Glomerular endothelial cell (primary cell): ENCODE measurements at regions not wholly inside any gene's neighbourhood (a gene's known extent, or its start where the extent isn't known, plus 50 kb on each side); places are given as distances from the start of the nearest gene placed in this dataset.
"Not testable (repeated sequence)": the region's sequence is repeated elsewhere in the genome, so short reads cannot be mapped to it uniquely, and the experiment has no call there.

Experiments
- DNase-seq: peaks from one replicate; pipeline ENCODE4 v3.0.0-alpha.2; 2011; ENCODE audit warnings: low read depth, low spot score; ENCODE audit errors: extremely low read depth

DNA sequence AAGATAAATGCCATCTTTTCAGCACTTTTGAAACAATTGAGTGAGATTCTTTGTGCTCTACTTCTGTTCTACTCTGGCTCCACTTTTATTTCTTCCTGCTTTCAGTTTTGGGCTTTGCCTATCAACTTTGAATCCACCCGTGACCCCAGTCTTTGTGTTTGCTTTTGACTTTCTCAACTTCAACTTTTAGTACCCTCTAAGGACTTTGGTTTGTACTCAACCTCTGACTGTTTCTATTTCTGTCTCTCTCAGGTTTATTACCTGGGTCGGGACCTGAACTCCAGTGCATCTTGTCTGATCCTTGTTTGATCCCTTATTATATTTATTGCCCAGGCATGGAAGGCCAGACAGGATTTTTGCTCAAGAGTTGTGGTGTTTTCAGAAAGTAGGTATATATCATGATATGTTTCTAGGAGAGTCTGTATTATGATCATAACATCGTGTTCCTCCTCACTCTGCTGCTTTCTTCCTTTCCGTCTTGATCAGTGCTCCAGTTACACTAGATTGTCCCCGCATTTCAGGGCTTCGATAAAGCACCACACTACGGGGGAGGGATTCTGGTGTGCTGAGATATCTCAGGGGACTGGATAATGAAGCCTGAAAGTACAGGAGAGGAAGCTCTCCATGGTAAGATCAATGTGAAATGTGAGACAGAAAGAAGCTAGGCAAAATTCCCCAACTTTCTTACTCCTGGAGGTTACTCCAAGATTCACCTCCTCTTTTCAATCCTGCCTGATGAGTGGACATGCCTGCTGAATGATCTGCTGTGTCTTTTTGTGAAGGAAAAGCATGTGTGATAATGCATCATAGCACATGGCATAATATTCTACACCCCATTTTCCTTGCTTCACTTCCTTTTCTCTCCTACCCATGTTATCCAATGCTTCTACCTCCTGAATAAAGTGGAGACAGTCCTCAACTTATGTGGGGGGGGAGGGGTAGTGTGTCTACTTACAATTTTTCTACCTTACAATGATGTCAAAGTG is 155.5 kb upstream of the GRIN3A start:
- DNase-seq: no peak

DNA sequence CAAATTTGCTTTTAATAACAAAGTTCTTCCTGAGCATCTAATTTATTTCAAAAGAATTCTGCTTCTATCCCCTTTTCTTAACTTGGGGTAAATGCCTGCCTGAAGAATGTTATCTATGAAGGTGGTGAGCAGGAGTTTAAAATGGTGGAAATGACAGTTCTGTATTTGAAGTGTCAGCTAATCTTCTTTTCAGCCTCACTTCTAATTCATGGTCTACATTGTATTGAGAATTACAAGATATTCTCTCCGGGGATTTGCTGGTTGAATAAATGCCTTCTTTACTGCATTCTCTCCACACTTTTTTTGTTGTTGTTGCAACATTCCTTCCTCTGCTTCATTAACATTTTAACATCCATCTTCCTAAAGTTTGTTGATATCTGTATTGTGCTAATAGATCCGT is 143.1 kb upstream of the GRIN3A start:
- no peak for DNase-seq

DNA sequence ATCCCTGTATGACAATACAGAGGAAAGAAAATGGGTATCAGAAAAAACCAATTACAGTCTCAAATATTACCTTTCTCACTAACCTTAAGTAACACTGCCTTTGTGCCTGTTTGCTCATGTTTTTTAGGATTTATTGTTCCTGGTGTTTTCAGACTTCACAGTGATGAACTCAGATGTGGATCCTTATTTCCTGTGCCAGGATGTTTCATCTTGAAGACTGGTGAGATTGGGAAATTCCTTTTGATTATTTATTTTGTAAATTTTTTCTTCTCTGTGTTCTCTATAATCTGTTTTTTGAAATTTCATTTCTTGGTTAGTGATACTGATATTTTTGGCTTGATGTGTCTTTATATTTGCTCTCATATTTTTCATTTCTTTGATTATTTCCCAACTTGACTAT is 142.4 kb upstream of the GRIN3A start:
- DNase-seq: no peak

DNA sequence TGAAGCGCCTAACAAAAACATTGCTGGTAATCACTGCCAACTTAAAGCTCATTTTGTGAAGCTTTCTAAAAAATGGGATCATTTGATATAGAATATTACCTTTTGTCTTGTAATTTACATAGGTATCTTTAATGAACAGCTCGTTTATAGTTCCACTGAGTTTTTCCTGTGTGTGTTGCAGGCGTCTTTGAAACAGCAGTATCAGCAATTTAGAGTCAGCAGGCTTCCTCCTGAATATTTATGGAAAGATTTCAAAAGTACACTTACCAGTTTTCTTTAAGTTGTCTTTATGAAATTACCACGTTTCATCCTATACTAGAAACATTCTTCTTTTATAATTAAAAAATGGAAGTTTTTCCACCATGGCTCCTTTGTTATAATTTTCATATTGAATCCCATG is 140.3 kb upstream of the GRIN3A start:
- no peak for DNase-seq

DNA sequence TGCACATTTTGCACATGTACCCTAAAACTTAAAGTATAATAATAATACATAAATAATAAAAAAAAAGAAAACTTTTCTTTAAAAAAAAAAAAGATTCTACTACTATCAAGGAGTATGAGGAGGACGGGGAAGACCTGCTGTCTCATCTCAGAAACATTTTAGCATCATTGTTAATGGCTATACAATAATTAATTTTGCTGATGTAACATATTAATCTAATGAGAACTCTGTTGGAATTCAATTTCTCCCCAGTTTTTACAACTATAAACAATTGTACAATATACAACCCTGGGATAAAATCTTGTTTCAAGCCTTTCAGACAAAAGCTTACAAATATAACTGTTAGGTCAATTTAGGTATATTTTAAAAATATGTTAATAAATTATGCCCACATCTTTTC is 139.0 kb upstream of the GRIN3A start:
- DNase-seq: no peak

DNA sequence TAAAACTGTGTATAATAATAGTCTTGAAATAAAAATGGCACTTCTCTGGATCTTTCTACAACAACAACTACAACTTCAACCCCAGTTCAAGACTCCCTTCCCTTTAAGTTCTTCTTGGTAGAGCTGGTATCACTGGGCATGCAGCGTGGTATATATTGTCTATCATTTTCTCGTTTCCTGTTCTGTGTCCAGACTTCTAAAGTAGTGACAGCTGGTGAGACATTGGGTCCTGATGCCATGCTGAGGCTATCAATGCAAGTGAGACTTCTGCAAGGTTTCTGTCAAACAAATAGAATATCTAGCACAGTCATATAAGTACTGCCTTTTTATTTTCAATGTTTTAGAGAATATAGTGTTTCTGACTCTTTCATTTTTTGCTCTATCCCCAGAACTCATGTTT is 123.0 kb upstream of the GRIN3A start:
- DNase-seq: no peak

DNA sequence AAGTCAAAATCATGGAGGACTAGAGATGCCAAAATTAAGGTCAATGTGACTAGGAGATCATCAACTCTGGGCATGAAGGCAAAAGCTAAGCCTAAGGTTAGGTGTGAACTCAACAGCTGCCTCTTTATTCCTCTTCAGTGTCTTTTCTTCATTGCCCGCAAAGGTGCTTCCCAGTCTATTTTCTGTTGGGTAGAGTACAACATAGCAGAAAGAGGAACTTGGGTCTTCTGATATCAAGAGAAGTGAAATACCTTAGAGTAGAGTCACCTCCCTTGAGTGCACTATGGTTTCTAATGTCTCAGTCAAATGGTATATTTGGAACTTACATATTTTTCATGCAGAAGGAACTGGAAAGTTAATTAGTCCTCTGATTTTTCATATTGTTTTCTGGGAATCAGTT is 122.5 kb upstream of the GRIN3A start:
- no peak for DNase-seq

DNA sequence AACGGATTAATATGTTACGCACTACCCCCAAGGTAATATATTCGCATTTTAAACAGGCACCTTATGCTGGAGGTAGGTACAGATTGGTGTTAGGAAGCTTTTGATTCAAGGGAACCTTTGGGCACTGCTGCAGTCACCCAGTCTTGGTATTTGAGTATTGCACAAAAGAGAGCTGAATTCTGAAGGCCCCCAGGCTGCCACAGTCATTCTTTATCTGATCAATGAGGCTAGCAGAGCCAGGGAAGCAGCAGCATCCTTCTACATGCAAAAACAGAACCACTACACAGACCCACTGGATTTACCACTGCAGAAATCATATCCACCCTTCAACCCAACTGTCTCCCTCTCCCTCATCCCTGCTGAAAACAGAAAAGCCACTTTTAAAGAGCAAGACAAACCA is 121.2 kb upstream of the GRIN3A start:
- DNase-seq: no peak

DNA sequence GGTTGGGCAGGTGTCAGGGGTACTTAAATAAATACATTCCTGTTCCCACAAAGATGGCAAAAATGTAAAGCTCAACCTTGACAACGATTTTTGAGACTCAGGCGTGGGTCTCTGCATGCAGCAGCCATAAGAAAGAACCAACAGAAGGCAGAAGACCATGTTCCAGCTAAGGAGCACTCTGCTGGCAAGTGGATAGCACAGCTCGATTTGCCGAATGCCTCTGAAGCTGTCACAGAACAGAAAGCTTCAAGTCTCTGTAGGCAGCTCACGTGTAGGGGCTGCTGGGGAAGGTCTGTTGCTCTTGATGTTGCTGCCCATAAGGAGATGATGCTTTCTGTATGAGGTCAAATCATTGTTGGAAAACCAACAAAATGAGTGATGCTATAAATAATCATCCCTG is 119.6 kb upstream of the GRIN3A start:
- DNase-seq: no peak

DNA sequence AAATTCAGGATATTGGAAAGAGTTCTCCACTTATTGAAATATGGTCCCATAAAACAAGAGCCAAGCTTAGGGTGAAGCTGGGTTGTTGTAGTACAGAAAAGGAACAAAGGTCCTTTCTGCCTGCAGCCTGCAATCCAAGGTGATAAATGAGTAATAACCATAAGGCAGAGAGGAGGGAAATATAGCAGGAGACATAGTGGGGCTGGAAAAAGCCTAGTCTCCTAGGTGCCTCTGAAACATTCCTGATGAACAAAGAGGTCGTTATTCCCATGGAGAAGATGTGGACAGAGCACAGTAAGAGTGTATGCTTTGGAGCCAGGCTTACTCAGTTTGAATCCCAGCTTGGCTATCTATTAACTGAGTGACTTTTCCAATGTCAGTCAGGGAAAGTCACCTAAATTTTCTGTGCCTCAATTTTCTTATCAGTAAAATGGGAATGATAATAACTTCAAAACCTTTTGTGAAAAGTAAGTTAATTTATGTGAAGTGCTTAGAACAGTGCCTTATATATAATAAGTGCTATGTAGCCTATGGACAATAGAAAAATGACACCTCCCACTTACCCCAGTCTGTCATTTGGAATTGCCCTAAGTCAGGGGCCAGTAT is 110.8 kb upstream of the GRIN3A start:
- no peak for DNase-seq

DNA sequence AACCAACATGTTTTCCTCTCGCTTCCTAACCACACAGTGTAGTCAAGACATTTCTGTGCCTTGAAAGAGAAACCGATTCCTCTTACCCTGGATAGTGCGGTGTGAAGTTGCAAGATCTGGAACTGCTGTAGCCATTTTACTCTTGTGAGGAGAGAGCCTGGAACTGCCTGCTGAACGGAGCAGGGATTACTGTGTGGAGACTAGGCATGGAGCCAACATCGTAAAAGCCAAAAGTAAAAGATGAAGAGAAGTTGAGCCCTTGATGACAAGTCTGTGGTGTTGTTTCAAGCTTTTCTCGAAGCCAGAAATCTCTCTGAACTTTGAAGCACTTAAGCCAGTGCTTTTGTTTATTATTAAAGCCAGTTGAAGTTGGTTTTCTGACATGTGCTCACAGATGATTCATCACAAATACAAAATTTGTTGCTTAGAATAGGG is 110.1 kb upstream of the GRIN3A start:
- DNase-seq: no peak

DNA sequence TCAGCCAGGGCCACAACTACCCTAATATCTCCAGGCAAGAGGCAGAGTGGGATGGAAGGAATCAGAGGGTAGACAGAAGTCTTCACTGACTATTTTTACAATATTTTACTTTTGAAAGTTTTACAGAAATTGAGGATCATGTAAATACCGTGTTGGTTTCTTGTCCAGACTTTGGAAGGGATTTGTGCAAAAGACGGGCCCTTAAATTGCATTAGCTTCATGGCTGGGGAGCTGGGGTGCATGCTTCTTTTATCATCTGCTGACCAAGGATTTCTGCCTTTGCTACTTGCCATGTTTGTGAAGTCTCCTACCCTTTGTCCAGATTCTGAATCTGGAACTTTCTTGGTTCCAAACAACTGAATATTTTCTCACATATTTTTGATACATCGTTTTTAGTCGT is 107.7 kb upstream of the GRIN3A start:
- no peak for DNase-seq

DNA sequence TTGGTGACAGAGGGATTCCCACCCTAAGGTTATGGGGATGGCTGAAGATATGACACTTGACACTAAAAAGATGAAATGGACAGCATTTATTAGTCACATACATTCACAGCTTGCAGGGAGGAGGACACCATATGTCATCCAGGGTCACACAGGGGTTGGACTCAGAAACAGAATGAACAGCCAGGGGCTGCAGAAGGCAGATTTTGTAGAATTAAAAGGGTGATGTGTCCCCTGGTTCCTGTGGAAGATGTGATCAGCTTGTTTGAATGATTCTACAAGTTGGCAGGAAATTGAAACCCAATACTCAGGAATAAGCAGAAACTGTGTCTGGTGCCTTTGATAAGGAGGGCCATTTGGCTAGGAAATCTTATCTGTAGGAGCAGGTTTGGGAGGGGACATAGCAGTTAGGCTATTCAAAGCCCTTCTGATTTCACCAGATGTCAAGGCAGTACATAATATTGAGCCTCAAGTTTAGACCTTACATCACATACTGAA is 102.3 kb upstream of the GRIN3A start:
- no peak for DNase-seq

DNA sequence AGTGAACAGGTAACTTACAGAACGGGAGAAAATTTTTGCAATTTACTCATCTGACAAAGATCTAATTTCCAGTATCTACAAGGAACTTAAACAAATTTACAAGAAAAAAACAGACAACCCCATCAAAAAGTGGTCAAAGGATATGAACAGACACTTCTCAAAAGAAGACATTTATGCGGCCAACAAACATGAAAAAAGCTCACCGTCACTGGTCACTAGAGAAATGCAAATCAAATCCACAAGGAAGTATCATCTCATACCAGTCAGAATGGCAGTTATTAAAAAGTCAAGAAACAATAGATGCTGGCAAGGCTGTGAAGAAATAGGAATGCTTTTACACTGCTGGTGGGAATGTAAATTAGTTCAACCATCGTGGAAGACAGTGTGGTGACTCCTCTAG is 100.5 kb upstream of the GRIN3A start:
- not testable (repeated sequence) for DNase-seq

DNA sequence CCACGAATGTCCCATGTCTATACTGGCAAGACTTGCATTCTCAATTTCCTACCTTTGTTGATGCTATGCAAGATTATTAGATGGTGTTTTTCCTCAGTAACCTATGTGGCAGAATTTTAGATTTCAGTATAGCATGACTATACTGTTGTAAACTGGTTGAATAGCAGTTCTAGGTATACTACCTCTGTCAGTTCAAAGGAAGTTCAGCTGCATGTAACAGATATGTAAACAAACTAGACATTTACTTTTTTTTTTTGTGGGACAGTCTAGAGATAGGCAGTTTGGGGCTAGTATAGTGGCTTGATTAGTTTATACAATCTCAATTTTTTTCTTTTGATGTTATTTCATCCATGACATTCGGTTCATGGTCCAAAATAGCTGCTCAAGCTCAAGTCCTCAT is 97.6 kb upstream of the GRIN3A start:
- DNase-seq: no peak

DNA sequence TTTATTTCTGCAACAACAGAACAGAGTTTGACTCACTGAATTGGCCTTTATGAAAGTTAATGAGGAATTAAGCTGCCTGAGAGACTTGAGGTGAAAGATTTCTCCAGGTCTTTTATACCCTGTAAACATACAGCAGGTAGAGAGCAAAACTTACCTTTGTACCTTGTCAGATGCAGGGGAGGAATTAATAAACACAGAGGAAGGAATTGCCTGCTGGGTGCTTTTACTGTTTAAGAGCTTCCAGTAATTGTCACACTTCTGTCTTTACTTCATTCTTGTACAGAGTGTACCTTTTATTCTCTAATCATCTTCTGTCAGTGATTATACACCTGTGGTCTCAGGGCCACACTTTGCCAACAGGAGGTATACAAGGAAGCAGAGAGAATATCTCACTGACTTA is 94.0 kb upstream of the GRIN3A start:
- no peak for DNase-seq

DNA sequence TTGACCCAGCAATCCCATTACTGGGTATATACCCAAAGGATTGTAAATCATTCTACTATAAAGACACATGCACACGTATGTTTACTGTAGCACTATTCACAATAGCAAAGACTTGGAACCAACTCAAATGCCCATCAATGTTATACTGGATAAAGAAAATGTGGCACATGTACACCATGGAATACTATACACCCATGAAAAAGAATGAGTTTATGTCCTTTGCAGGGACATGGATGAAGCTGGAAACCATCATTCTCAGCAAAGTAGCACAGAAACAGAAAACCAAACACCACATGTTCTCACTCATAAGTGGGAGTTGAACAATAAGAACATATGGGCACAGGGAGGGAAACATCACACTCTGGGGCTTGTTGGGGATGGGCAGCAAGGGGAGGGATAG is 83.0 kb upstream of the GRIN3A start:
- not testable (repeated sequence) for DNase-seq

DNA sequence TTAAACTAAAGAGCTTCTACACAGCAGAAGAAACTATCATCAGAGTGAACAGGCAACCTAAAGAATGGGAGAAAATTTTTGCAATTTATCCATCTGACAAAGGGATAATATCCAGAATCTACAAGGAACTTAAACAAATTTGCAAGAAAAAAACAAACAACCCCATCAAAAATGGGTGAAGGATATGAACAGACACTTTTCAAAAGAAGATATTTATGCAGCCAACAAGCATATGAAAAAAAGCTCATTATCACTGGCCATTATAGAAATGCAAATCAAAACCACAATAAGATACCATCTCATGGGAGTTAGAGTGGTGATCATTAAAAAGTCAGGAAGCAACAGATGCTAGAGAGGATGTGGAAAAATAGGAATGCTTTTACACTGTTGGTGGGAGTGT is 82.5 kb upstream of the GRIN3A start:
- not testable (repeated sequence) for DNase-seq

DNA sequence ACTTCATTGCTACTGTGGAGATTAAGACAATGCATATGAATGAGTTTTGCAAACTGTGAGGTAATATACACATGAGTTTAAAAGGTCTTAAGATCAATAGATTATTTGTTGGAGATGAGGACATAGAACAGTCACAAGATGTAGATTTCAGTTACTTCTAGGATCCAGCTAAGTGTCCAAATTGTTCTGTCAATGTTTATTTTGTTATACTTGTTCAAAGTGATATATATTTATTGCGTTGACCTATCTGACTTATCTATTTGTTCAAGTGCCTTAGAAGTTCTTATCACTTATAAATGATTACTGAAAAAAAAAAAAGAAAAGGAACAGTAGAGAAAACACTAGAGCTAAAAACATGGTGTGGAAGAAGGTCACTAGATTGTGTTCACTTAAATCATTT is 75.6 kb upstream of the GRIN3A start:
- DNase-seq: no peak

DNA sequence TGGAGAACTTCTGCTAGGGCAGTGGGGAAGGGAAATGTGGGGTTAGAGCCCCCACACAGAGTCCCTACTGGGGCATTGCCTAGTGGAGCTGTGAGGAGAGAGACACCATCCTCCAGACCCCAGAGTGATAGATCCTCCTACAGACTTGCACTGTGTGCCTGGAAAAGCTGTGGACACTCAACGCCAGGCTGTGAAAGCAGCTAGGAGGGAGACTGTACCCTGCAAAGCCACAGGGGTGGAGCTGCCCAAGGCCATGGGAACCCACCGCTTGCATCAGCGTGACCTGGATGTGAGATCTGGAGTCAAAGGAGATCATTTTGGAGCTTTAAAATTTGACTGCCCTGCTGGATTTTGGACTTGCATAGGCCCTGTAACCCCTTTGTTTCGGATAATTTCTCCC is 69.4 kb upstream of the GRIN3A start:
- not testable (repeated sequence) for DNase-seq

DNA sequence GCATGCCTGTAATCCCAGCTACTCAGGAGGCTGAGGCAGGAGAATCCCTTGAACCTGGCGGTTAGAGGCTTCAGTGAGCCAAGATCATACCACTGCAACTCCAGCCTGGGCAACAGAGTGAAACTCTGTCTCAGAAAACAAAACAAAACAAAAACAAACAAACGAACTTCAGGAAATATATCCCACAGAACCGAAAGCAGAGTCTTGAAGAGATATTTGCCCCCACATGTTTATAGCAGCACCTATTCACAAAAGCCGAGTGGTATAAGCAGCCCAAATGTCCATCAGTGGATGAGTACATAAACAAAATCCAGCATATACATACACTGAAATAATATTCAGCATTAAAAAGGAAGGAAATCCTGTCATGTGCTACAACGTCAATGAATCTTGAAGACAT is 57.6 kb upstream of the GRIN3A start:
- DNase-seq: no peak

DNA sequence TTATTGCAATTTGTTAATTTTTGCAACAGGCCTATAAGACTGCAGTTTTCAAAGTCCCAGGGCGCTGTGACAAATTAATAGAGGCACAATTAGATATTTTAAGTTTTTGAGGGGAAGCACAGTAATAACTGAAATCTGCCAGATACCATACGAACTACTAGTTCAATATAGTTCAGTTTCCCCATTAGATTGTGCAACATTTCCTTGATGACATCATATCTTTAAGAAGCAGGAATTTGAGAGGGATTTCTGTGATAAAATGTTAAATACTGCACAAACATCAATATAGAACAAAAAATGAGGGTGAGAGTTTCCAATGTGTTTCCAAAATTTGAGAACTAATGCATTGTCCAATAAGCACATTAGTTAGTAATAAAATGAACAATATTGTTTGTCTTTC is 56.7 kb upstream of the GRIN3A start:
- DNase-seq: no peak
